ENCODE measurements at regions not wholly inside any gene's neighbourhood (a gene's known extent, or its start where the extent isn't known, plus 50 kb on each side); places are given as distances from the start of the nearest gene placed in this dataset.

DNA sequence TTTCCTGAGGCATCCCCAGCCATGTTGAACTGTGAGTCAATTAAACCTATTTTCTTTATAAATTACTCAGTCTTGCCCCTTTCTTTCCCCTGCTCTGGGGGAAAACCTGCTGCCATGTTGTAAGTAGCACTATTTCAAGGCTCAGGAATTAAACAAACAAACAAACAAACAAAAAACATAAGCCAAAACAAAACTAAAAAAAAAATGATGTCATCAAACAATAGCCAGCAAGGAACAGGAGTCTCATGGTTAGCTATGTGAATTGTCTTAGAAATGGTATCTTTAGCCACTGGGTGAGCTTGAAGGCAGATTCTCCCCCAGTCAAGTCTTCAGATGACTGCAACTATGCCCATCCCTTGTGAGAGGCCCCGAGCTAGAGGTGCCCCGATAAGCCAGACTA lies 823.4 kb upstream of the ZEB2 start:
- Histone ChIP-seq H4K20me1 (ENCODE audit: insufficient read depth) (no peaks in the 10 kb centered on the region), H3K79me2 (ENCODE audit: low read depth) (no peaks in the 10 kb centered on the region), H3K4me3 (no peak overlapping the region), H3K27ac (no peak overlapping the region), H3K4me2 (no peak overlapping the region), H3K4me1 (replicated peaks; ENCODE audit: insufficient read depth) (no peaks in the 10 kb centered on the region), H3K9me3 (ENCODE audit: insufficient read depth, low read depth) (0 out of 2 replicates have a peak, but pooled peaks cover 3% of the 10 kb centered on the region), H3K27me3 (ENCODE audit: insufficient read depth, low read depth) (no peaks in the 10 kb centered on the region), H3K36me3 (ENCODE audit: low read depth) (no peaks in the 10 kb centered on the region), H3F3A (ENCODE audit: insufficient read depth, low read depth) (no peaks in the 10 kb centered on the region), H2AFZ (no peak overlapping the region), H3K9me2 (ENCODE audit: insufficient read depth) (no peaks in the 10 kb centered on the region; the same call in 1 of the 2 replicates)
- BruUV-seq (replicated peaks) = no TSS peak
- CTCF ChIA-PET = interaction anchor here (0.7 kb wide), 1 partner anchor 1830 kb away, joined by 3 read pairs; no protein-coding TSS in a partner anchor
- TF ChIP-seq, protein P1, sequence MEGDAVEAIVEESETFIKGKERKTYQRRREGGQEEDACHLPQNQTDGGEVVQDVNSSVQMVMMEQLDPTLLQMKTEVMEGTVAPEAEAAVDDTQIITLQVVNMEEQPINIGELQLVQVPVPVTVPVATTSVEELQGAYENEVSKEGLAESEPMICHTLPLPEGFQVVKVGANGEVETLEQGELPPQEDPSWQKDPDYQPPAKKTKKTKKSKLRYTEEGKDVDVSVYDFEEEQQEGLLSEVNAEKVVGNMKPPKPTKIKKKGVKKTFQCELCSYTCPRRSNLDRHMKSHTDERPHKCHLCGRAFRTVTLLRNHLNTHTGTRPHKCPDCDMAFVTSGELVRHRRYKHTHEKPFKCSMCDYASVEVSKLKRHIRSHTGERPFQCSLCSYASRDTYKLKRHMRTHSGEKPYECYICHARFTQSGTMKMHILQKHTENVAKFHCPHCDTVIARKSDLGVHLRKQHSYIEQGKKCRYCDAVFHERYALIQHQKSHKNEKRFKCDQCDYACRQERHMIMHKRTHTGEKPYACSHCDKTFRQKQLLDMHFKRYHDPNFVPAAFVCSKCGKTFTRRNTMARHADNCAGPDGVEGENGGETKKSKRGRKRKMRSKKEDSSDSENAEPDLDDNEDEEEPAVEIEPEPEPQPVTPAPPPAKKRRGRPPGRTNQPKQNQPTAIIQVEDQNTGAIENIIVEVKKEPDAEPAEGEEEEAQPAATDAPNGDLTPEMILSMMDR (conservative IDR thresholded peaks at IDR 0.05) = no peak
- no peak for TF ChIP-seq EZH2 (IDR thresholded peaks at IDR 0.05; ENCODE audit: low read depth)
- intact Hi-C loops (cut with micrococcal nuclease; ENCODE audit: unreplicated experiment) = no loop called here
- POLR2A ChIA-PET (ENCODE audit: unreplicated experiment) = interaction anchor here (0.7 kb wide), 1 partner anchor 1076 kb away, joined by 4 read pairs; no protein-coding TSS in a partner anchor
- no peak for DNase-seq

DNA sequence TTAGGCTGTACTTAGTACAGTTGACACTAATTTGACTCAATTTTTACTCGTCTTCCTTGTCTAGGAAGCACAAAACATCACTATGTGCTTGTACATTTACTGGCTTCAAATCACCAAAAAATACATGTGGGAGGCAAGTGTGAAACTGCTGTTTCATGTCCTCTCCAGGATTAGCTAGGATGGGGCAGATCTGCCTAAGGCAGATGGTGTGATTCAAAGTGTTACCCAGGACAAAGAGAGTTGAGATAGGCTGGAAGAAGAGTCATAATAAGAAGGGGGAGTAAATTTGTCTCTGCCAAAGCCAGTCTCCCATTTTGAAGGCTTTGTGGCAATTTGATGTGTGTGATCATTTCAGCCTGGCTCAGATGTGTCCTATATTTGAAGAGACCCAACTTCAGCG lies 821.6 kb upstream of the ZEB2 start:
- Histone ChIP-seq H3K4me3 (no peak overlapping the region), H4K20me1 (ENCODE audit: insufficient read depth) (no peaks in the 10 kb centered on the region), H2AFZ (no peak overlapping the region), H3K9me2 (ENCODE audit: insufficient read depth) (no peaks in the 10 kb centered on the region; the same call in 1 of the 2 replicates), H3K27me3 (ENCODE audit: insufficient read depth, low read depth) (no peaks in the 10 kb centered on the region), H3K4me2 (no peak overlapping the region), H3K27ac (no peak overlapping the region), H3K79me2 (ENCODE audit: low read depth) (no peaks in the 10 kb centered on the region), H3K36me3 (ENCODE audit: low read depth) (no peaks in the 10 kb centered on the region), H3K4me1 (replicated peaks; ENCODE audit: insufficient read depth) (no peaks in the 10 kb centered on the region), H3K9me3 (ENCODE audit: insufficient read depth, low read depth) (0 out of 2 replicates have a peak, but pooled peaks cover 3% of the 10 kb centered on the region), H3F3A (ENCODE audit: insufficient read depth, low read depth) (no peaks in the 10 kb centered on the region)
- BruUV-seq (replicated peaks) = no TSS peak
- intact Hi-C loops (cut with micrococcal nuclease; ENCODE audit: unreplicated experiment) = no loop called here
- no peak for DNase-seq
- ChIA-PET POLR2A (ENCODE audit: unreplicated experiment) (no interaction called here), CTCF (no interaction called here)
- TF ChIP-seq EZH2 (IDR thresholded peaks at IDR 0.05; ENCODE audit: low read depth) = no peak
- TF ChIP-seq, protein P1 (conservative IDR thresholded peaks at IDR 0.05) = no peak

DNA sequence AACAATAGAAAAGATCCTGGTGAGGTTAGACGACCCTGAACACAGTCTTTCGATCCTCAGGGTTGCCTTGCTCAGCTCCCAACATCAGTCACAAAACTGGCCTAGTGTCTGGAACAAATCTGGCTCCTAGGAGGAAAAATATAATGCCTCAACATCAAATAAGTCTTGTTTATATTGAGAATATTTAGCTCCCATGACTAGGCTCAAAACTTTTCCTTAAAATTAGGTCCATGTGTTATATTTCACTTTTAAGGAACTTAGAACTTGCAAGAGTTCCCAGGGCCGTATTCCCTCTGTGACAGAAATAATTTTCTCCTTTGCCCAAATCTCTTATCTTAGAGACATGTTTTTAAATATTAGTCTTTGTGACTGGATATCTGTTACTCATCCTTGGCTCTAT lies 819.7 kb upstream of the ZEB2 start:
- no peak overlapping the region for H3K27ac ChIP-seq
- no peaks in the 10 kb centered on the region; the same call in 1 of the 2 replicates for H3K9me2 ChIP-seq (ENCODE audit: insufficient read depth)
- H3K9me3 ChIP-seq (ENCODE audit: insufficient read depth, low read depth) = 0 out of 2 replicates have a peak, but pooled peaks cover 3% of the 10 kb centered on the region
- H3K79me2 ChIP-seq (ENCODE audit: low read depth) = no peaks in the 10 kb centered on the region
- intact Hi-C loops (cut with micrococcal nuclease; ENCODE audit: unreplicated experiment) = no loop called here
- POLR2A ChIA-PET (ENCODE audit: unreplicated experiment) = no interaction called here
- H3K27me3 ChIP-seq (ENCODE audit: insufficient read depth, low read depth) = no peaks in the 10 kb centered on the region
- no peaks in the 10 kb centered on the region for H4K20me1 ChIP-seq (ENCODE audit: insufficient read depth)
- H3K36me3 ChIP-seq (ENCODE audit: low read depth) = no peaks in the 10 kb centered on the region
- TF ChIP-seq EZH2 (IDR thresholded peaks at IDR 0.05; ENCODE audit: low read depth) = no peak
- TF ChIP-seq, protein P1 (conservative IDR thresholded peaks at IDR 0.05) = no peak
- no TSS peak for BruUV-seq (replicated peaks)
- 0 out of 2 replicates have a peak overlapping the region, but pooled peaks have one; percentile 39 for H2AFZ ChIP-seq
- DNase-seq = no peak
- no peak overlapping the region for H3K4me3 ChIP-seq
- no peaks in the 10 kb centered on the region for H3F3A ChIP-seq (ENCODE audit: insufficient read depth, low read depth)
- CTCF ChIA-PET = no interaction called here
- no peak overlapping the region for H3K4me2 ChIP-seq
- no peaks in the 10 kb centered on the region for H3K4me1 ChIP-seq (replicated peaks; ENCODE audit: insufficient read depth)
